ENCODE measurements at regions not wholly inside any gene's neighbourhood (a gene's known extent, or its start where the extent isn't known, plus 50 kb on each side); places are given as distances from the start of the nearest gene placed in this dataset.

DNA sequence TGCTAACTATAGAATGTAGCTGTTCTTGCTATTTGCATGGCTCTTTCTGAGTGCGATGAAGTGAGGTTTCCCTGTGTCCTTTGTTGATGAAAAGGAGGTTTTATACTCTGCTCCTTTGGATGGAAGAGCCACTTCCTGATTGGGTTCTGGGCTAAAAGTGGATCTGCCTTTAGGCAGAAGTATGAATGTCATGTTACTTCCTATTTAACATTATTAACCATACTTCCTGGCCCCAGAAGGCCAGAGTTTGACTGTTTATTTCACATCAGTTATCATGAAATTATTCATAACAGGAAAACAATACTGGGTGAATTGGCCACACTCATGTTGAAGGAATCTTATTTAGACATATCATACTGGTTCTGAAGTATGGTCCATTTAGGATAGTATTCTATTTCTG, 386.2 kb downstream of the PCDH7 start:
- no peak for DNase-seq (ENCODE audit: low read depth in 2 of 2)

GRCh38 chr4:31107362-31107761, 387.2 kb downstream of the PCDH7 start:
- DNase-seq (ENCODE audit: low read depth in 2 of 2) = no peak

GRCh38 chr4:31108762-31109161, 388.6 kb downstream of the PCDH7 start:
- DNase-seq (ENCODE audit: low read depth in 2 of 2) = no peak

DNA sequence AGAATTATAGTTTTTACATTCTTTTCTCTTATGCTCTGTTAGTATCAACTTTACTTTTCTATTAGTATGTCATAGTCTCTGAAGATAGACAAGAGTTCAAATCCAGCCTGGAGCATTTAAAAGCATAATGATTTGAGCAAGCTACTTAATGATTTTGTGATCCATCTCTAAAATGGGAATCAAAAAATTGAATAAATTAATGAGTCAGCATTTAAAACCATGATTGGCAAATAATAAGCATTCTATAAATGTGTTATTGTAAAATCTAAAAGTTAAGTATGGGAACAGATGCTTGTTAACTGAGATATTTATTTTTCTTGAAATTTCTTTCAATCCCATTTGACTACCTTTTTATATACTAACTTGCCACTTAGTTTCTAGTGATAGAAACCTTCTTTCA, 391.6 kb downstream of the PCDH7 start:
- DNase-seq (ENCODE audit: low read depth in 2 of 2) = no peak

DNA sequence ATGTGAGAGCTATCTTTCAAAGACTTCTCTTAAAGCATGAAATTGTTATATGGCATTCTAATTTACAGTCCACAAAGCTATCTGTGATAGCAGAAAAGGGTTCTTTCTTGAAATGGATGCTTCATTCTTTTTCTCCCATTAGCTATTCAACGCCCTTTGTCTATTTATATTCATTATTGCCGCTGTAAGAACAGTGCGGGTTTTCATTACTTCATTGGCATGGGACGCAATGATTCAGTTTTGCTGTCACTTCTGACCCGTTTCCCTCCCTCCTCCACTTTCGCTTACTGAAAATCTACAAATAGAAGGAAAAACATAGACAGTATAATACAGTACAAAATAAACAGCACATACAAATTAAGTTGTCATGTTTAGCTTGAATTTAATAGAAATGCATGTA, 394.6 kb downstream of the PCDH7 start:
- no peak for DNase-seq (ENCODE audit: low read depth in 2 of 2)

- DNase-seq (ENCODE audit: low read depth in 2 of 2) = no peak
Observed at GRCh38 chr4:31124008-31124585, 403.9 kb downstream of the PCDH7 start.

- DNase-seq (ENCODE audit: low read depth in 2 of 2) = no peak
Observed at GRCh38 chr4:31125061-31125460, 404.9 kb downstream of the PCDH7 start.

DNA sequence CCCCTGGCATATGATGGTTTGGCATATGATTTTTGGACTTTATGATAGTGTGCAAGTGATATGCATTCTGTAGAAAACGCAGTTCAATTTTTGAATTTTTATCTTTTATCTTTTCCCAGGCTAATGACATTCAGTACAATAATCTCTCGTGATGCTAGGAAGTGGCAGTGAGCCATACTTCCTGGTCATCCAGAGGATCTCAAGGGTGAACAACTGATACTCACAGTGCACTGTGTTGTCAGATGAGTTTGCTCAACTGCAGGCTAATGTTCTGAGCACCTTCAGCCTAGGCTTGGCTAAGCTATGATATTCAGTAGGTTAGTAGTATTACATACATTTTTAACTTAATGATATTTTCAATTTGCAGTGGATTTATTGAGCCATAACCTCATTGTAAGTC, 405.3 kb downstream of the PCDH7 start:
- no peak for DNase-seq (ENCODE audit: low read depth in 2 of 2)

GRCh38 chr4:31126881-31127398, 406.8 kb downstream of the PCDH7 start:
- DNase-seq (ENCODE audit: low read depth in 2 of 2) = no peak

- DNase-seq (ENCODE audit: low read depth in 2 of 2) = no peak
Observed at GRCh38 chr4:31130930-31131329, 410.8 kb downstream of the PCDH7 start.

GRCh38 chr4:31134720-31135119, 414.6 kb downstream of the PCDH7 start:
- DNase-seq (ENCODE audit: low read depth in 2 of 2) = no peak

- no peak for DNase-seq (ENCODE audit: low read depth in 2 of 2)
Observed at GRCh38 chr4:31139767-31140166, 419.6 kb downstream of the PCDH7 start.

DNA sequence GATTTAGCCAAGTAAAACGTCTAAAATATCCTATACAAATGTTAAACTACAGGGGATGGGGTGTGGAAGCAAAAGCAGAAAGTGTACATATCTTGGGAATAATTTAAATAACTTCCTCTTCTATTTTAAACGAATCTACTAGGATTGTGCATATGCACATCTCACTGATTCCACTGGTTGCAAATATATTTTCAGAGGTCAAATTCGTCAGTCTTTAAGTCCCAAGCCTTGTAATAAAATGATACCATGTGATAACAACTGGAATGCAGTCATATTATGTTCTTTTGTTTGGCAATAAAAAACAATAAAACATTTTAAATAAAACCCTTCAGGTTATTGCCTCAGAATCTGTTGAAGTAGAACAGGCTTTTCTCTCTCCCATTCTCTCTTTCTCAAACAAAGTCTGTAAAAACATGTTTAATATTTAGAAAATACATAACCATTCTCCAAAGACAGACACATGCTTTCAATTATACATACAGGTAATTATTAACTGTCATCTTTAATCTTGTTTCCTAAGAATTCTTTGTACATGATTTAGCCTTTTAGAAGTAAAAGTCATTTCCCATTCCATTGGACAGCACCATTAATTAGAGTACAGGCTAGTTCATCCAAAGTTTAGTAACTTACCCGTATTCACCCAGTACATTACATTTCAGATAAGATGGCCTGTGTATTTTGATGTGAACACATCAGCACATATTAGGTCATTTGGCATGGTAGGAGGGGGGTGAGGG, 421.1 kb downstream of the PCDH7 start:
- no peak for DNase-seq (ENCODE audit: low read depth in 2 of 2)

GRCh38 chr4:31141832-31142142, 421.6 kb downstream of the PCDH7 start:
- no peak for DNase-seq (ENCODE audit: low read depth in 2 of 2)

DNA sequence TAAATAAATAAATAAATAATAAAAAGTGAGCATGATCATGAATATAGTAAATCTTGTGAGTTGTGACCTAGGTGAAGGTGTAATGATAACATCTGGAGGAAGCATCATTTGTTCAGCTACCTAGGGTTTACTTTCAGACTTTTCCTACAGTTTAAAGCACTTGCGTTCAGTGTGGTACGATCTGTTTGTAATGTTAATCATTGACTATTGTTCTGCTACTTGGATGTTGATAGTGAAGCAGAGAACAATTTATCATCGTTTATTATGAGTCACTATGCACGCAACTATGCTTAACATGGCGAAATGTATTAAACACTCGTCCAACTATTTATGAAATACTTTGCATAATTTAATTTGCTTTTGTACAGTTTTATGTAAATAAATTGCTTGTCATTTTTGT, 426.2 kb downstream of the PCDH7 start:
- DNase-seq (ENCODE audit: low read depth in 2 of 2) = no peak

DNA sequence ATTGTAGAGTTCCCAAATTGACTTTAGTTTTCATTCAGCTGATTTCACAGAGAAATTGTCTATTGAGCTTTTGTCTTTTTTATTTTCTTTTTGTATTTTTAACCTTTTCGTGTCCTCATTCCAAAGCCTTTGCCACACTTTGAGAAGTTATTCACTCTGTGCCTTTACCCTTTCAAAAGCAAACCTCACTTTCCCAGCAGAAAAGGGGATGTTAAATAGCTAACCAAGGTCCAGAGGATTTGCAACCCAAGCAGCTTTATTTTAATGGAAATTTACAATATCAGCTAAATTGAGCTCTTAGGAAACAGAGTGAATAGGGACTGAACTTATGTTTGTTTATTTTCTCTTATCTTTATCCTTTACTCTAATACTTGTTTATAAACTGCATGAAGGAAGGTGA, 428.8 kb downstream of the PCDH7 start:
- DNase-seq (ENCODE audit: low read depth in 2 of 2) = no peak

DNA sequence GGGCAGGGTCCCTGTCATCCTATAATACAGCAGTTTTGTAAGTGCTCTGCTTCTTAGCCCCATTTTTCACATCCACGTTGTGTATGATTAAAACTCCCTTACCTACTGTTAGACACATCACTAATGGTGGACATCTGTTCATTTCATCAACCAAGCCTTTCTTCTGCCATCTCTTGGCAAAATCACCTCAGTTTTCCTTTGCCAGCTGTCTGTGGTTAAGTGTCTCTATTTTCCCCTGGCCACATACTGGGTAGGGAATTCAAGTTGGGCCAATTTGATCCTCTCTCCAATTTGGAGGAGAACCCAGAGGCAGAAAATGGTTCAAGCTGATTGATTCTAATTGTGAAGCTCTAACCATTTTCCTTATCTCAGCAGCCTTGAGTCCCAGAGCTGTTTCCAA, 436.1 kb downstream of the PCDH7 start:
- DNase-seq (ENCODE audit: low read depth in 2 of 2) = no peak

GRCh38 chr4:31160146-31160545, 440.0 kb downstream of the PCDH7 start:
- no peak for DNase-seq (ENCODE audit: low read depth in 2 of 2)

GRCh38 chr4:31169846-31170245, 449.7 kb downstream of the PCDH7 start:
- no peak for DNase-seq (ENCODE audit: low read depth in 2 of 2)

DNA sequence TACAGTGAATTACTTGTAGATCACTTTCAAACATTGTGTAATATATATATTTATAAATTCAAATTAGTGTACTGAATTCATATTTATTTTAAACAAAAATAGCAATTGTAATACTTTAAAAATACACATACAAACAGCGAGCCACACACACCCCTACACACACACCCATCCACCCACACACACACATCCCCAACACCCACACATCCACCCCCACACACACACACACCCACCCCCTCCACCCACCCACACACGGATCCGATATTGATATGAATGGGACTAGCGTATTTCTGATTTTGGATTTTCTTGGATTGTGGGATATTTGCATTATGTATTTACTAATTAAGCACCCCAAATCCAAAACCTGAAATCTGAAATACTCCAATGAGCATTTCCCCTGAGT, 451.2 kb downstream of the PCDH7 start:
- no peak for DNase-seq (ENCODE audit: low read depth in 2 of 2)

GRCh38 chr4:31175242-31175910, 455.2 kb downstream of the PCDH7 start:
- no peak for DNase-seq (ENCODE audit: low read depth in 2 of 2)

- no peak for DNase-seq (ENCODE audit: low read depth in 2 of 2)
Observed at GRCh38 chr4:31183256-31183655, 463.1 kb downstream of the PCDH7 start.

- no peak for DNase-seq (ENCODE audit: low read depth in 2 of 2)
Observed at GRCh38 chr4:31185014-31185585, 464.9 kb downstream of the PCDH7 start.

Measured in stimulated activated CD4-positive, alpha-beta T cell treated with anti-CD3 and anti-CD28 coated beads, Interleukin-1b, Interleukin-23, amount 100 ng/mL, for 4 hours (primary cell).